ENCODE measurements at regions not wholly inside any gene's neighbourhood (a gene's known extent, or its start where the extent isn't known, plus 50 kb on each side); places are given as distances from the start of the nearest gene placed in this dataset.

DNA sequence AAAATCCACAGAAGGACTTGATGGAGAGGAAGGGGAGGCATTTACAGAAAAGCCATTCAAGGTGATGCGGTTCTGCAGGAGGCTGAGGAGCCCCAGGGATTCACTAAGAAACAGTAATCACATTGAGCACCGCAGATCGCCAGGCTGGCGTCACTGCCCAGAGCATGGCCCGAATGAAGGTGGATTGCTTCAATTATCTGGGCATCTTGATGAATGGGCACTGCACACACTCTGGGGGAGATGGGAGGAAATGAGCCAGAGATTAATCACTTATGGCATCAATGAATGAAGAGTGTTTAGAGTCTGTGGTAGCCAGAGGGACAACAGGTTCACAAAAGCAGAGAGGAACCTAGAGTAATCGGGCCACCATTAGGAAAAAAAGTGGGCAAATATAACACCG, 292.1 kb downstream of the ZEB1 start:
- TF ChIP-seq, protein P1, sequence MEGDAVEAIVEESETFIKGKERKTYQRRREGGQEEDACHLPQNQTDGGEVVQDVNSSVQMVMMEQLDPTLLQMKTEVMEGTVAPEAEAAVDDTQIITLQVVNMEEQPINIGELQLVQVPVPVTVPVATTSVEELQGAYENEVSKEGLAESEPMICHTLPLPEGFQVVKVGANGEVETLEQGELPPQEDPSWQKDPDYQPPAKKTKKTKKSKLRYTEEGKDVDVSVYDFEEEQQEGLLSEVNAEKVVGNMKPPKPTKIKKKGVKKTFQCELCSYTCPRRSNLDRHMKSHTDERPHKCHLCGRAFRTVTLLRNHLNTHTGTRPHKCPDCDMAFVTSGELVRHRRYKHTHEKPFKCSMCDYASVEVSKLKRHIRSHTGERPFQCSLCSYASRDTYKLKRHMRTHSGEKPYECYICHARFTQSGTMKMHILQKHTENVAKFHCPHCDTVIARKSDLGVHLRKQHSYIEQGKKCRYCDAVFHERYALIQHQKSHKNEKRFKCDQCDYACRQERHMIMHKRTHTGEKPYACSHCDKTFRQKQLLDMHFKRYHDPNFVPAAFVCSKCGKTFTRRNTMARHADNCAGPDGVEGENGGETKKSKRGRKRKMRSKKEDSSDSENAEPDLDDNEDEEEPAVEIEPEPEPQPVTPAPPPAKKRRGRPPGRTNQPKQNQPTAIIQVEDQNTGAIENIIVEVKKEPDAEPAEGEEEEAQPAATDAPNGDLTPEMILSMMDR (IDR thresholded peaks at IDR 0.05; ENCODE audit: low read length), result no peak
- no peak for TF ChIP-seq EZH2 (IDR thresholded peaks at IDR 0.05; ENCODE audit: borderline replicate concordance, low read length)

Measured in OCI-LY1 (cell line).